Kidney tubule cell (primary cell): ENCODE measurements at regions not wholly inside any gene's neighbourhood (a gene's known extent, or its start where the extent isn't known, plus 50 kb on each side); places are given as distances from the start of the nearest gene placed in this dataset.
"Not testable (repeated sequence)": the region's sequence is repeated elsewhere in the genome, so short reads cannot be mapped to it uniquely, and the experiment has no call there.

Source experiments
- DNase-seq: peaks from one replicate; pipeline ENCODE4 v3.0.0-alpha.2; 2018; ENCODE audit warnings: low spot score

DNA sequence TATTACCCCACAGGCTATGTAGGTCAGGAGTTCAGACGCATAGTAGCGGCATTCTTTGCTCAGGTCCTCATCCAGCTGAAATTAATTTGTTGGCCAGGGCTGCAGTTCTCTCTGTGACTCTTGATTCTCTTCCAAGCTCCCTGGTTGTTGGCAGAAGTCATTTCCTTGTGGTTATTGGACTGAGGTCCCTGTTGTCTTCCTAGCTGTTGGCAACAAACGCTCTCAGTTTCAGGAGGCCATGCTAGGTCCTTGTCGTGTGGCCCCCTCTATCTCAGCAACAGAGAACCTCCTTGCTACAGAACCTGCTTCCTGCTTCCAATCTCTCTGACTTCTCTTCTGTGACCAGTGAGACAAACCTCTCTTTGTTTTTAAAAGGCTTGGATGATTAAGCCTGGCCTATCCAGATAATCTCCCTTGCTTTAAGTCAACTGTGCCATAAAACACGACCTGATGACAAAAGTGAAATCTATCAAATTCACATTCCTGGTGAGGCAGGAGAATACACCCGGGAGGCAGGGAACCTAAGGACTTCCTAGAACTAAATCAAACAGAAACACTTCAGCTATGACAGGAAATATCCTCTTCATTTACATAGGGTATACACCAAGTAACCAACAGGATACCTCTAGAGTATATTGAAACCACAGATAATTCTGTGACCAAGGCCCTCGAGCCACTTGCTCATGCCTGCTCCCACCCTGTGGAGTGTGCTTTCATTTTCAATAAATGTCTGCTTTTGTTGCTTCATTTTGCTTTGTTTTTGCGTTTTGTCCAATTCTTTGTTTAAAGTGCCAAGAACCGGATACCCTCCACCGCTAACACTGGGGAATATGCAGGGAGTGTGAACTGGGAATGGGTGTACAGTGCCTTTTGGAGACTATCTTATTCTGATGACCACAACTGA, 196.0 kb downstream of the BTBD3 start:
- peak; percentile 52 for DNase-seq

GRCh38 chr20:12129114-12129513, 211.4 kb downstream of the BTBD3 start:
- not testable (repeated sequence) for DNase-seq

GRCh38 chr20:12129532-12129931, 211.8 kb downstream of the BTBD3 start:
- not testable (repeated sequence) for DNase-seq

DNA sequence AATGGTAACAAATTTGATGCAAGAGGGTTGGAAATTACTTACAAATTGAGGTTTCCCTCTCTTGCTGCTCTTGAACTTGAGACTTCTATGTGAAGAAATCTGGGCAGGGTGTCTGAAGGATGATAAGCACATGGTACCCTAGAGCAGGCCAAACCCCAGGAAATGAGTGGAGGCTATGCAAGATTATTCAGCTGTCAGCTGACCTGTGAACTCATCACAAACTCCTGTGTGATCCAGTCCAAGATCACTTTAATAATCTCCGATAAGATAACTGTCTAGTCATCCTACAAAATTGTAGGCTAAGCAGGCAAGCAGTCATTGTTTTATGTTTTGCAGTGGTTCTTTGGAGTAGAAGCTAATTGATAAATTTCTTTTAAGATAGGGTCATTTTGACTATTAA, 213.1 kb downstream of the BTBD3 start:
- DNase-seq, result no peak

DNA sequence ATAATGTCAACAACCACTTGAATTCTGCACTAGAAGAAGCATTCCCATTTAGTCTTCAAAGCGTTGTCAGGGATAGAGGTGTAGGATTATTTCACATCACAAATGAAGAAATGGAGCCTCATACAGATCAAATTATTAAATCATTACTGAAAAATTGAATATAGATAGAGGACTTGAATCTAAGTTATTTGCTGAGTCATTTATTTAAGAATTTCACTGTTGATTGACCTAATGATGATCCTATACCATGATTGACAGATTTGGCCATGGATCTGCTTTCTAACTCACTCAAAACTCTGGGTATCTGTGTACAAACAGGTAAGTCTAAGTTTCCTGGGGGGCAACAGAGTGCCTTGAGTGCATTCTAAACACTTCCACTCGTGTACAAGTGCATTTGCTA, 215.9 kb downstream of the BTBD3 start:
- DNase-seq, result no peak

DNA sequence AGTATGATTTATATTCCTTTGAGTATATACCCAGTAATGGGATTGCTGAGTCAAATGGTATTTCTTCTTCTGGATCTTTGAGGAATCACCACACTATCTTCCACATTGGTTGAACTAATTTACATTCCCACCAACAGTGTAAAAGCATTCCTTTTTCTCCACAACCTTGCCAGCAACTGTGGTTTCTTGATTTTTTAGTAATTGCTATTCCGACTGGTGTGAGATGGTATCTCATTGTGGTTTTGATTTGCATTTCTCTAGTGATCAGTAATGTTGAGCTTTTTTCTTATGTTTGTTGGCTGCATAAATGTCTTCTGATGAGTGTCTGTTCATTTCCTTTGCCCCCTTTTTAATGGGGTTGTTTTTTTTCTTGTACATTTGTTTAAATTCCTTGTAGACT, 228.3 kb downstream of the BTBD3 start:
- not testable (repeated sequence) for DNase-seq

GRCh38 chr20:12152996-12153395, 235.3 kb downstream of the BTBD3 start:
- DNase-seq, result peak; percentile 45

- peak; percentile 33 for DNase-seq
These were observed 235.9 kb downstream of the BTBD3 start for GRCh38 chr20:12153628-12154027.

- DNase-seq, result no peak
These were observed 238.6 kb downstream of the BTBD3 start for GRCh38 chr20:12156252-12156651.

DNA sequence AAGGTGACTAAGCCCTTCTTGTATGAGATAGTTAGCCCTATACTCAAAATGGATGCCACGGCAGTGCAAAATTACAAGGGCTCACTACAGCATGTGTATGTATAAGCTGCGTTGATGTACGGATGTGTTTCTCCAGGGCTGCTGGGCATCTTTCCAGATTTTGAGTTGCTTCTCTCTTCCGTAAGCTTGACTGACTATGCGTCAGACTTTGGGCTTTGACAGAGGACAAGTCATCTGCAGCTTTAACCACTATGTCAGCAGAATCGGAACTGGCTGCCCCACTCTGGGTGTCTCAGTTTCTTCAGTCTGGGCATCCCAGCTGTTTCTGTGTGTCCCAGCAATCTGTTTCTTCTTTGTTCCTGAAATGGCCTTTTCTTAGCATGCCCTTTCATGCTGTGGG, 241.6 kb downstream of the BTBD3 start:
- no peak for DNase-seq

- DNase-seq, result no peak
These were observed 244.0 kb downstream of the BTBD3 start for GRCh38 chr20:12161734-12162133.

DNA sequence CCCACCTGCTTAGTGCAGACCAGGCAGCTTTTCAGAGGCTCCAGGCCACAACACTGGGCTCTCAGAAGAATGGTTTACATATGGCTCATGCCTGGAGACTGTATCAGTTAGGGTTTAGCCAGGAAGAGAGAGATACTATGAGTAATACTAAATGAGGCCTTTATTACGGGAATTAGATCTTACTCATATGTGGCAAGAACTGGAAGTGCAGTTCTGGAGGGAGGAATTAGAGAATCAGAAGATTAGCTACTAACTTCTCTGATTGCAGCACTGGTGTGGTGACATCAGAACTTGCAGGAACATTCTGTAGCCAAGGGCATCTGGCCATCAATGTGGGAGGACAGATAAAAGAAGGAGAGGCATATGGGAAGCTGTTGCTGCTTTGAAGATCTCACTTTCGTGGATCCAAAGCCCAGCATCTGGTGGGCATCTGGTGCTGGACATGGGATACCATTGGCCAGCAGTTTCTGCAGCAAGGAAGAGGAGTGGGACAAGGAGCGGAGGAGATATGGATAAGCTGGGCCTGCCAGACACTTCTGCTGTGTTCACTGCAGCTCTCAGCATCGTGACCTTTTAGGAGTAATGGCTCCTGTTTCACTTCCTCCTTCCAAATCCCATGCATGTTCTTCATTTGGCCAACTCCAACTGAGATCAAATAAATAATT, 248.5 kb downstream of the BTBD3 start:
- DNase-seq, result peak; percentile 71

DNA sequence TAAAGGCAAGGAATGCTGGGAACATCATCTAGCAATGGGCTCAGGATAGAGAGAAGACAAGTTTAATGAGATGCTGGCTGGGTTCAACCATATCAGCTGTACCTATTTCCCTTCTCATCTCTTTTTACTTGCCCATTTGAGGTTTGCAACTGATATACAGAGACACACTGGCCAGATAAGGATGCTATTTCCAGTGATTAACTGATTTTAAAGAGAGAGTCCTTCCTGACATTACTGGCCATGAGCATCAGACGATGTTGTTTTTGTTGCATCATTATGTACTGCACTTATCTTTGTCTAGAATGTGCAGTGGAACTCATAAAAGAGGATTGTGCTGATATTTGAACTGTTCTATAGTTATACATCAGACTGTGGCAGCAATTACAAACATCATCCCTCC, 252.7 kb downstream of the BTBD3 start:
- DNase-seq, result no peak

- no peak for DNase-seq
These were observed 254.3 kb downstream of the BTBD3 start for GRCh38 chr20:12171923-12172524.

DNA sequence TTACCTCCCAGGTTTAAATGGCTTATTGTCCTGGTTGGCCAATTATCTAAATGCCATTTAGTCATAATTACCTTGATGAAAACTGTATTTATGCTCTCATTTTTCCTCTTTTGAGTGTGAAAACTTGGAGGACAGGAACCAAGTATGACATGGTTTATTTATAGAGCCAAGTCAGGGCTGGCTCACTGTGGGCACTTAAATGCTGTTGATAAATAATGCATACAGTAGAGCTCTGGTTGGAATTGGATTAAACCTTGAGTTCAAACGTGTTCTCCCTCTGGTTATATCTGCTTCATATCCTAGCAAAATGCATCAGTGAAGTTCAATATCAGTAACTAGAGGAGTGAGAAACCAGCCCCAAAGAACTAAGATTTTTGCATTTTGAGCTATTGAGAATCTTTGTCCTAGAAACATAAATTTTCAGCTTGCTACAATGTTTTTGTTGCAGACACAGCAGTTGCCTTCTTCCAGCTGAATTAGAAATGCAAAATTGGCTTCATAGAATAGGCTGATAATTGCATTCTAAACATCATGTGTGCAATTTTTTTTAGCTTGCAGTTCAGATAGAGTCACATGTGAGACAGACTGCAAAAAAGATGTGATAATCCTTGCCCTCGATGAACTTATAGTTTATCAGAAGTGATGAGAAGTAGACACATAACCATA, 255.8 kb downstream of the BTBD3 start:
- DNase-seq, result no peak

GRCh38 chr20:12175538-12175937, 257.8 kb downstream of the BTBD3 start:
- DNase-seq, result no peak

DNA sequence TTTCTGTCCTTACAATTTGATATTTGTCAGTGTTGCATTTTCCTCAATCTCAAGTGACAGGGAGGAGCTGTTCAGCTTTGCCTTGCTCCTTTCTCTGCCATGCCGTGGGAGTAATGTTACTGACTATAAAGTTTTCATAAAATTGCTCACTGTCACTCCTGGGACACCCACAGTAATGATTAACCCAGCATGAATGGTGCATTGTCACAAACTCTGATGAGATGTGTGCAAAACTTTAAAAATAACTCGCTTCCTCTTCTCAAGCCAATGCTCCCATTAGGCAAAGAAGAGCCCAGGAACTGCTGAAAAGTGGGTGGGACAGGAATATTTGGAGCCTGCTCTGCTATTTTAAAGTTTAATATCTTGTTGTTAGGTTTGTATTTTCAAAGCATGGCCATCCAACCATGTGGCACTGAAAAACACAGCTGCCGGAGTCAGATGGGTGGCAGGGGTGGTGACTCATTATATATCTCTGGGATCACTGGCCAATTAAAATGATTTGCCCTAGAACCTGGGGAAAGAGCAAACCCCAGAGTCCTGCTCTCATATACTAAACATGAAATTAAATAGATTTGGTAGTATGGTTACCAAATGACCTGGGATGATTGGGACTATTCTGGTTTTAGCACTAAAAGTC, 260.1 kb downstream of the BTBD3 start:
- peak; percentile 63 for DNase-seq

- DNase-seq, result no peak
These were observed 262.0 kb downstream of the BTBD3 start for GRCh38 chr20:12179692-12180091.

GRCh38 chr20:12180107-12180661, 262.5 kb downstream of the BTBD3 start:
- no peak for DNase-seq

DNA sequence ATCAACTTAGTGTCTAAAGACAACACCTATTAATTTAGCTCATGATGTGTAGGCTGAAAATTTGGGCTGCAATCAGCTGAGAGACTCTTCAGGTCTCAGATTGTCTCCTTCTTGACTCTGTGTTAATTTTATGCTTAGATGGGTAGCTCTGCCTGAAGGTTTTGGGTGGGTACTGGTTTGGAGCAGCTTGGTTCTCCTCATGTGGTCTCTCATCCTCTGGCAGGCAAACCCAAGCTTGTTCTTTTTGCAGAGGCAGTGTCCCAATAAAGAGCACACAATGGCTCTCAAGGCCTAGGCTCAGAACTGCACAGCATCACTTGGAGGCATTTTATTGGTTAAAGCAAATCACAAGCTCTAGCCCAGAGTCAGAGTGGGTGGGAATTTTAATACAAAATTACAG, 280.6 kb downstream of the BTBD3 start:
- no peak for DNase-seq

GRCh38 chr20:12199703-12200102, 282.0 kb downstream of the BTBD3 start:
- no peak for DNase-seq
